Ishikawa (cell line): ENCODE measurements at regions not wholly inside any gene's neighbourhood (a gene's known extent, or its start where the extent isn't known, plus 50 kb on each side); places are given as distances from the start of the nearest gene placed in this dataset.

Source experiments
- CEBPB ChIP-seq: IDR thresholded peaks from 2 replicates; pipeline ENCODE4 v1.6.1; 2012
- CREB1 ChIP-seq: IDR thresholded peaks from 2 replicates; pipeline ENCODE4 v1.6.1; 2012; ENCODE audit warnings: low read depth
- EGR1 ChIP-seq: IDR thresholded peaks from 2 replicates; pipeline ENCODE4 v1.6.1; 2012
- EP300 ChIP-seq: IDR thresholded peaks from 2 replicates; pipeline ENCODE4 v1.6.1; 2012; ENCODE audit warnings: borderline replicate concordance
- FOXM1 ChIP-seq: IDR thresholded peaks from 2 replicates; pipeline ENCODE4 v1.6.1; 2012; ENCODE audit warnings: low read depth, borderline replicate concordance
- NFIC ChIP-seq: IDR thresholded peaks from 2 replicates; pipeline ENCODE4 v1.6.1; 2012
- RAD21 ChIP-seq: IDR thresholded peaks from 2 replicates; pipeline ENCODE4 v1.6.1; 2012; ENCODE audit warnings: low read depth
- REST ChIP-seq: IDR thresholded peaks from 2 replicates; pipeline ENCODE4 v1.6.1; 2012; ENCODE audit warnings: low read depth, mild to moderate bottlenecking
- TAF1 ChIP-seq: IDR thresholded peaks from 2 replicates; pipeline ENCODE4 v1.6.1; 2012; ENCODE audit warnings: low read depth, mild to moderate bottlenecking
- TCF12 ChIP-seq: IDR thresholded peaks from 2 replicates; pipeline ENCODE4 v1.6.1; 2012; ENCODE audit warnings: low read depth
- TEAD4 ChIP-seq: IDR thresholded peaks from 2 replicates; pipeline ENCODE4 v1.6.1; 2012
- YY1 ChIP-seq: IDR thresholded peaks from 2 replicates; pipeline ENCODE4 v1.6.1; 2012; ENCODE audit warnings: low read depth
- ZBTB7A ChIP-seq: IDR thresholded peaks from 2 replicates; pipeline ENCODE4 v1.6.1; 2012; ENCODE audit warnings: low read depth
- TF ChIP-seq, protein P1 (sequence below): IDR thresholded peaks from 2 replicates; pipeline ENCODE4 v1.6.1; 2012
- TF ChIP-seq, protein P2 (sequence below): IDR thresholded peaks from 2 replicates; pipeline ENCODE4 v1.6.1; 2012

DNA sequence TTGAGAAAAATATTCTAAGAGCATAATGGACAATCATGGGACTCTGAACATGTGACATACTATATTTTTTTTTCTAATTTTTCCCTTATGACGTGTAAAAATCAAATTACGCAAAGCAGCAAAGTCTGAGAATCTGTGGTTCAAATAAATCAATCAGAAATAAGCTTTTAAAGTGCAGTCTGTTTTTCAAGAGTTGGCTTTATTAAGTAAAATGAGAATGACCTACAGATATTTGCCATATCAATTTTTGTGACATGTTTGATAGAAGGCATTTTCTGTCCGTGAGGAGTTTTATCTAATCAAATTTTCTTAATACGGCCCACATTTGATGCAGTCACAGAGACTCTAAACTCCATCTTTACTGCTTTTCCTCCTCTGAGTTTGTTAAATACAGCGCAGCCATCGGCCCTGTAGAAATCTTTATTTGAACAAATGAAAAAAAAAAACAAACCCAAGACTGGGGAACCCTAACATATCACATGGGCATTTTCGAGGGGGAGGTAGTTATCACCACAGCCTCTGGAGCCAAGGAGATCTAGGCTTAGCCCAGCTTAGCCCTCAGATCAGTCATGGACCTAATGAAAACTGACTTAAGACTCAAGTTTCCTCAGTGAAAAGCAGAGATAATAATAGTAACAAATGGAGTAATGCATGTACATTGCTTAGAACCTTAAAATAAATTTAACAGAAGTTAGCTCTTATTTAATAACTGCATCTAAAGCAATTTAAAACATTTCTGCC is 263.6 kb upstream of the C9orf72 start:
- TF ChIP-seq CREB1 = no peak
- TF ChIP-seq, protein P1, sequence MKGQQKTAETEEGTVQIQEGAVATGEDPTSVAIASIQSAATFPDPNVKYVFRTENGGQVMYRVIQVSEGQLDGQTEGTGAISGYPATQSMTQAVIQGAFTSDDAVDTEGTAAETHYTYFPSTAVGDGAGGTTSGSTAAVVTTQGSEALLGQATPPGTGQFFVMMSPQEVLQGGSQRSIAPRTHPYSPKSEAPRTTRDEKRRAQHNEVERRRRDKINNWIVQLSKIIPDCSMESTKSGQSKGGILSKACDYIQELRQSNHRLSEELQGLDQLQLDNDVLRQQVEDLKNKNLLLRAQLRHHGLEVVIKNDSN = no peak
- TF ChIP-seq REST = no peak
- TF ChIP-seq, protein P2, sequence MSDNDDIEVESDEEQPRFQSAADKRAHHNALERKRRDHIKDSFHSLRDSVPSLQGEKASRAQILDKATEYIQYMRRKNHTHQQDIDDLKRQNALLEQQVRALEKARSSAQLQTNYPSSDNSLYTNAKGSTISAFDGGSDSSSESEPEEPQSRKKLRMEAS = no peak
- TF ChIP-seq TAF1 = no peak
- TF ChIP-seq FOXM1 = no peak
- no peak for TF ChIP-seq EP300
- no peak for TF ChIP-seq NFIC
- TF ChIP-seq TCF12 = no peak
- TF ChIP-seq YY1 = no peak
- no peak for TF ChIP-seq TEAD4
- no peak for TF ChIP-seq RAD21
- TF ChIP-seq ZBTB7A = no peak

DNA sequence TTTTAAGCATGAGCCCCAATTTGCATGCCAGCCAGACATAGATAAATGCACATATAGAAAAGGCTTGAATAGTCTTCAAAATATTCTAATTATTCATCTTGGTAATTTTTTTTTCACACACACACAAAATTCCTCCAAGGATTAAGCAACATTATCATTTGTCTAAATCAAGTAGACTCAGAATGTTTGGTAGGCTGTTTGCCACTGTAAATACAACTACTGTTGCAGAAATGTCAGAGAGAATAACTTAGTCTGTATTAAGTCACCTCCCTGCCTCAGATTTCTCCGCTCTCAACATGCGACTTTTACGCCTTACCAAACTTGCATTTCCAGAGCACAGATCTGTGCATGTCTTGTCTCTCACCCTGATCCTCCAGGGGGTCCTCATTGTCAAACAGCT is 265.6 kb upstream of the C9orf72 start:
- no peak for TF ChIP-seq REST
- no peak for TF ChIP-seq FOXM1
- TF ChIP-seq NFIC = no peak
- no peak for TF ChIP-seq RAD21
- no peak for TF ChIP-seq CEBPB
- TF ChIP-seq EP300 = no peak

GRCh38 chr9:27844797-27845196 is 271.5 kb upstream of the C9orf72 start:
- TF ChIP-seq TAF1 = no peak
- TF ChIP-seq, protein P2 = no peak
- TF ChIP-seq EGR1 = no peak
- no peak for TF ChIP-seq NFIC
- TF ChIP-seq CREB1 = no peak
- TF ChIP-seq FOXM1 = no peak
- no peak for TF ChIP-seq EP300
- no peak for TF ChIP-seq RAD21
- no peak for TF ChIP-seq TCF12
- TF ChIP-seq ZBTB7A = no peak
- no peak for TF ChIP-seq CEBPB

DNA sequence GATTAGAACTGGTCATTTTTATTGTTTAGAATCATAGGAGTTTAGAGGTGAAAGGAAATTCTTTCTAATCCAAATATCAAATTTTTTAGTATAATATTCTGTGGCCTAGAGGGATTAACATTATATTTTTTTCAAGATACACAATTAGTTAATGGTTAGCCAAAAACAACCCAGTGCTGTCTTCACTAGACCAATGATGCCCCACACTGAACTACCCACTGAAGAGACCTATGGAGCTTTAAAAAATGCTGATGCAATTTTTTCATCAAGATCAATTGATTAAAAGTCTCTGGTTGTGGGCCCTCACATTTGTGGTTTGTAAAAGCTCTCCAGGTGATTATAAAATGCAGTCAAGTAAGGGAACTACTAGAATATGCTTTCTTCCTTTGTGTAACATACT is 274.1 kb upstream of the C9orf72 start:
- TF ChIP-seq TCF12 = no peak
- TF ChIP-seq NFIC = no peak
- no peak for TF ChIP-seq FOXM1
- no peak for TF ChIP-seq EGR1
- no peak for TF ChIP-seq RAD21
- TF ChIP-seq, protein P2 = no peak
- TF ChIP-seq CREB1 = no peak
- no peak for TF ChIP-seq TAF1
- TF ChIP-seq EP300 = no peak
- TF ChIP-seq, protein P1 = no peak
- TF ChIP-seq CEBPB = no peak
- TF ChIP-seq REST = no peak
